Upper lobe of left lung (tissue), 4 donors: ENCODE measurements at regions not wholly inside any gene's neighbourhood (a gene's known extent, or its start where the extent isn't known, plus 50 kb on each side); places are given as distances from the start of the nearest gene placed in this dataset.

Experiments used
- POLR2A ChIP-seq, 4 donors: fragments of 450-650 bp; IDR thresholded peaks; one replicate each; pipeline ENCODE4 v1.5.1; 2016 to 2017; ENCODE audit warnings: antibody characterized with exemption in 4 of 4, mild to moderate bottlenecking in 2 of 4
- TF ChIP-seq, protein P1 (sequence below), 6 experiments: fragments of 450-650 bp in 4 of 6; fragments of 200-600 bp in 2 of 6; sonication (generic) in 2 of 6; IDR thresholded peaks; one replicate each; pipeline ENCODE4 v1.5.1; 2016 to 2019; ENCODE audit warnings: antibody characterized with exemption in 6 of 6

DNA sequence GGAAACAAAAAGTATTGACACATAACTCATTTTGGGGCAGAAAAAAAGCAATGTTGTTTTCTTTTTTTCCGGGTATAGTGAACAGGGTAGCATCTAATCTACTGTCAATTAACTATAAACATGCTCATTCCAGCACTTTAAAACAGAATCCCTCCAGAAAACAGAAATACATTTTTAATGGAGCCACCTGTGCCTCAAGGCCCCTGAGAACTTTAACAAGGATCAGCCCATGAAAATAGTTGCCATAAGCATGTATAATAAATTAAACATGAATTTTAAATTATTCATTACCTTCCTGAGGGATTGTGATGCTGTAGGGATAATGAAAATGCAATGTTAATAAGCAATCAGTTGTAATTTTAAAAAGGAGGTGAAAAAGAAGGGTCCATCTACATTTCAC is 101.4 kb upstream of the IVNS1ABP start:
- TF ChIP-seq, protein P1, sequence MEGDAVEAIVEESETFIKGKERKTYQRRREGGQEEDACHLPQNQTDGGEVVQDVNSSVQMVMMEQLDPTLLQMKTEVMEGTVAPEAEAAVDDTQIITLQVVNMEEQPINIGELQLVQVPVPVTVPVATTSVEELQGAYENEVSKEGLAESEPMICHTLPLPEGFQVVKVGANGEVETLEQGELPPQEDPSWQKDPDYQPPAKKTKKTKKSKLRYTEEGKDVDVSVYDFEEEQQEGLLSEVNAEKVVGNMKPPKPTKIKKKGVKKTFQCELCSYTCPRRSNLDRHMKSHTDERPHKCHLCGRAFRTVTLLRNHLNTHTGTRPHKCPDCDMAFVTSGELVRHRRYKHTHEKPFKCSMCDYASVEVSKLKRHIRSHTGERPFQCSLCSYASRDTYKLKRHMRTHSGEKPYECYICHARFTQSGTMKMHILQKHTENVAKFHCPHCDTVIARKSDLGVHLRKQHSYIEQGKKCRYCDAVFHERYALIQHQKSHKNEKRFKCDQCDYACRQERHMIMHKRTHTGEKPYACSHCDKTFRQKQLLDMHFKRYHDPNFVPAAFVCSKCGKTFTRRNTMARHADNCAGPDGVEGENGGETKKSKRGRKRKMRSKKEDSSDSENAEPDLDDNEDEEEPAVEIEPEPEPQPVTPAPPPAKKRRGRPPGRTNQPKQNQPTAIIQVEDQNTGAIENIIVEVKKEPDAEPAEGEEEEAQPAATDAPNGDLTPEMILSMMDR (IDR thresholded peaks at IDR 0.05), result no peak
- TF ChIP-seq POLR2A (IDR thresholded peaks at IDR 0.05), result no peak
